ENCODE measurements at regions not wholly inside any gene's neighbourhood (a gene's known extent, or its start where the extent isn't known, plus 50 kb on each side); places are given as distances from the start of the nearest gene placed in this dataset.

GRCh38 chr2:60341151-60341550, 212.3 kb downstream of the BCL11A start:
- no peak overlapping the region for H3K4me3 ChIP-seq (ENCODE audit: low read depth, low read length)
- no peak for DNase-seq (ENCODE audit: low read depth)
- TF ChIP-seq, protein P1, sequence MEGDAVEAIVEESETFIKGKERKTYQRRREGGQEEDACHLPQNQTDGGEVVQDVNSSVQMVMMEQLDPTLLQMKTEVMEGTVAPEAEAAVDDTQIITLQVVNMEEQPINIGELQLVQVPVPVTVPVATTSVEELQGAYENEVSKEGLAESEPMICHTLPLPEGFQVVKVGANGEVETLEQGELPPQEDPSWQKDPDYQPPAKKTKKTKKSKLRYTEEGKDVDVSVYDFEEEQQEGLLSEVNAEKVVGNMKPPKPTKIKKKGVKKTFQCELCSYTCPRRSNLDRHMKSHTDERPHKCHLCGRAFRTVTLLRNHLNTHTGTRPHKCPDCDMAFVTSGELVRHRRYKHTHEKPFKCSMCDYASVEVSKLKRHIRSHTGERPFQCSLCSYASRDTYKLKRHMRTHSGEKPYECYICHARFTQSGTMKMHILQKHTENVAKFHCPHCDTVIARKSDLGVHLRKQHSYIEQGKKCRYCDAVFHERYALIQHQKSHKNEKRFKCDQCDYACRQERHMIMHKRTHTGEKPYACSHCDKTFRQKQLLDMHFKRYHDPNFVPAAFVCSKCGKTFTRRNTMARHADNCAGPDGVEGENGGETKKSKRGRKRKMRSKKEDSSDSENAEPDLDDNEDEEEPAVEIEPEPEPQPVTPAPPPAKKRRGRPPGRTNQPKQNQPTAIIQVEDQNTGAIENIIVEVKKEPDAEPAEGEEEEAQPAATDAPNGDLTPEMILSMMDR (IDR thresholded peaks at IDR 0.05; ENCODE audit: control insufficient read depth, extremely low read depth, insufficient read depth): no peak

DNA sequence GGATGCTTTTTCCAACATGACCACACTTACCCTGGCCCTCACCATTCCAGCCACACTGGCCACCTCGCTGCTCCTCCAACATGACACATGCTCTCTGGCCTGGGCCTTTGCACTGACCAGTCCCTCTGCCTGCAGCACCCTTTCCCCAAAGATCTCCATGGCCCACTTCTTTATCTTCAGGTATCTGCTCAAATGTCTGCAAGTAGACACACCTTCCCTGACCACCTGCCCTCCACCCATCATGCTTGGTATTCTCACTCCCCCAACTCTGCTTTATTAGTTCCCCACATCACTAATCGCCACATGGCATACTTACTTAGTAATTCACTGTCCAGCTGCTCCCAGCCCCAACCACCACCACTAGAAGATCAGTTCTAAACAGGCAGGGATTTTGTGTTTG, 214.2 kb downstream of the BCL11A start:
- no peak for DNase-seq (ENCODE audit: low read depth)
- H3K4me3 ChIP-seq (ENCODE audit: low read depth, low read length): no peak overlapping the region
- TF ChIP-seq, protein P1 (IDR thresholded peaks at IDR 0.05; ENCODE audit: control insufficient read depth, extremely low read depth, insufficient read depth): no peak

DNA sequence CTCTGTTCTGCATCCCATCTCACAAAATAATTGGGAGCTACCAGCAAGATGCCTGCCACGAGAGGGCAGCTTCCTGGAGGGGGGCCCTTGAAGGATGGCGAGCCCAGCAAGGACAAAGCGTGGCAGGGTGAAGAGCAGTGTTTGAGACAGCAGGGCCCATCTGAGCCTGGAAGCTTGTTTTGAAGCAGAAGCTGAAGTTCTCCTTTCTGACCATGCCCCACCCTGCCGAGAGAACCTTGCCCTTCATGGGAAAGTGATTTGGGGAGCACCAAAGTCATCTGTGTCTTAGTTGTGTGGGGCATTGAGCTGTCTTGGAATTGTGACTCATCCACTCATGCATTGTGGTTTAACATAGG, 216.3 kb downstream of the BCL11A start:
- TF ChIP-seq, protein P1 (IDR thresholded peaks at IDR 0.05; ENCODE audit: control insufficient read depth, extremely low read depth, insufficient read depth): no peak
- no peak for DNase-seq (ENCODE audit: low read depth)
- no peak overlapping the region for H3K4me3 ChIP-seq (ENCODE audit: low read depth, low read length)

DNA sequence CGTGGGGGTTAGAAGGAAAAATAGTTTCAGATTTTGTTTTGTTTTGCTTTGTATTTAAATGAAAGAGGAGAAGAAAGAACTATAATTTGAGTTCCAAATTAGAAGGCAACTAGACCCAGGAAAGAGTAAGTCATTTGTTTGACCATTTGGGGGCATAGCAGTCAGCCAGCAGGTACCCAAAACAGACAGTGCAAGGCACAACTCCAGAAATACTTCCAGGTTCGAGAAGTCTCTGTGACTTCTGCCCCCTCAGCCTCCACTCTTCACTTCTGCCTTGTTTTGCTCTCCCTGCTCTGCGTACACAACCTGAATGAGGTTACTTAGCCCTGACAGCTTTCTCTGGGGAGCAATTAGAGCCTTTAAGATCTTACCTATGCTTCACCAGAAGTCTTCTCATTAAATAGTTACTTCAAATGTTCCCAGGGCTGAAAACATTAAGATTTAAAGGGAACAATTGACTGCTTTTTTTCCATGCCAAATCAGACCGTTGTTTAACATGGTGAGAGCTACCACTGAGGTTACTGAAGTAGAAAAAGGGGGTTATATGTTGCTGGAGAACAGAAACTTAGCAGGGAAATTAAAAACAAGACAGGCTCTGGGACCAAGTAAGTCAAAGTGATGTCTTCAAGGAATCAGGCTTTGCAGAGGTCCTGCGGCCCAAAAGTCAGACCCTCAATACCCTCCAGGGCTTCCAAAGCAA, 216.9 kb downstream of the BCL11A start:
- TF ChIP-seq, protein P1 (IDR thresholded peaks at IDR 0.05; ENCODE audit: control insufficient read depth, extremely low read depth, insufficient read depth): no peak
- H3K4me3 ChIP-seq (ENCODE audit: low read depth, low read length): no peak overlapping the region
- no peak for DNase-seq (ENCODE audit: low read depth)

DNA sequence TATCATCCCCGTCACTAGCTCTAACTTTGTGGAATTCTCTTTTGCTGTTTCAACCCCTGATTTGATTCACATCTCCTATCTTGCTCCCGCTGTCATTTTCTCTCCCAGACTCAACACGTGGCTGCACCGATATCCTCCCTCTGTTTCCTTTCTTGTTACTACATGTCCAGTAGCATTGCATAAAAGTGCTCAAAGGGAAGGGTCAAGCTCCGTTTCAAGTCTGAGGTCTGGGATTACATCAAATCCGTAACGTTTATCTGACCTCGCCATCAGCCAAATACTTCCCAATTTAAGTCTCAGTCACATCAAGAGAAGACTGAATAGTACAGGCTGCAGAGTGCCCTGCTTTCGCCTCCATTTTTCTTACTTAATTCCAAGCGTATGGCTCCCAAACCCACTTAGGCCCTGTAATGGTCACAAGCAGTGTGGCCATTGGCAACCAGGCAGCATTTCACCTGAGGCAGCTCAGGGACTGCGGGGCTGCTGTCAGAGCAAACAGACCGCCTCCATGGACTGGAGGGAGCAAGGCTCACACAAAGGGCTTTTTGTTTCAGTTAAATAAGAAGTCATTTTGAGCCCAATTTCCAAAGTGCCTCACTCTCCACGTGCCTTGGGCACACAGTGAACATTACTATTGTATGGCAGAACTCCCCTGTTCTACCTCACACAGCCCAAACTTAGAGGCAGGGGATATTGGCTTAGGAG, 217.8 kb downstream of the BCL11A start:
- no peak for DNase-seq (ENCODE audit: low read depth)
- TF ChIP-seq, protein P1 (IDR thresholded peaks at IDR 0.05; ENCODE audit: control insufficient read depth, extremely low read depth, insufficient read depth): no peak
- no peak overlapping the region for H3K4me3 ChIP-seq (ENCODE audit: low read depth, low read length)

DNA sequence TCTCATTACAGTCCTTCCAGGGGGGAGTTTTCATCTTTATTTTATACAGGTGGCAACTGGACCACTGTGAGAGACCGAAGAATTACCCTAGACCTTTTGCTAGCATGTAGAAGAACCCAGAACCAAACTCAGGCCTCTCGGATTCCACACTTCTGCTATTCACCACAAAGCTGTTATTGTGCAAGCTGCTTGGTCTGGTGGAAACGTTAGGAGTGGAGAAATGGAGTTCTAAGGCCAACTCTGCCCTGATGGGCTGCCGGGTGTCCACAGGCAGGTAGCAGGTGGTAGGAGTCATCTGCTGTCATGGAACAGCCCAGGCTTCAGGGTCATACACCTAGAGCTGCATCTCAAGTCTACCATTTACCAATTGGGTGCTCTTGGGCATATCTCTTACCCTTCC, 218.8 kb downstream of the BCL11A start:
- TF ChIP-seq, protein P1 (IDR thresholded peaks at IDR 0.05; ENCODE audit: control insufficient read depth, extremely low read depth, insufficient read depth): no peak
- DNase-seq (ENCODE audit: low read depth): no peak
- no peak overlapping the region for H3K4me3 ChIP-seq (ENCODE audit: low read depth, low read length)
